NB4 (cell line): ENCODE measurements at regions not wholly inside any gene's neighbourhood (a gene's known extent, or its start where the extent isn't known, plus 50 kb on each side); places are given as distances from the start of the nearest gene placed in this dataset.

Experiments used
- POLR2A ChIP-seq: IDR thresholded peaks from 2 replicates; pipeline ENCODE4 v1.6.1; 2011; ENCODE audit warnings: mild to moderate bottlenecking; ENCODE audit not compliant: insufficient read length; ENCODE audit errors: extremely low read depth
- TF ChIP-seq, protein P1 (sequence below): IDR thresholded peaks from one replicate; pipeline ENCODE4 v1.5.1; 2012; ENCODE audit warnings: low read depth, low read length

- TF ChIP-seq, protein P1, sequence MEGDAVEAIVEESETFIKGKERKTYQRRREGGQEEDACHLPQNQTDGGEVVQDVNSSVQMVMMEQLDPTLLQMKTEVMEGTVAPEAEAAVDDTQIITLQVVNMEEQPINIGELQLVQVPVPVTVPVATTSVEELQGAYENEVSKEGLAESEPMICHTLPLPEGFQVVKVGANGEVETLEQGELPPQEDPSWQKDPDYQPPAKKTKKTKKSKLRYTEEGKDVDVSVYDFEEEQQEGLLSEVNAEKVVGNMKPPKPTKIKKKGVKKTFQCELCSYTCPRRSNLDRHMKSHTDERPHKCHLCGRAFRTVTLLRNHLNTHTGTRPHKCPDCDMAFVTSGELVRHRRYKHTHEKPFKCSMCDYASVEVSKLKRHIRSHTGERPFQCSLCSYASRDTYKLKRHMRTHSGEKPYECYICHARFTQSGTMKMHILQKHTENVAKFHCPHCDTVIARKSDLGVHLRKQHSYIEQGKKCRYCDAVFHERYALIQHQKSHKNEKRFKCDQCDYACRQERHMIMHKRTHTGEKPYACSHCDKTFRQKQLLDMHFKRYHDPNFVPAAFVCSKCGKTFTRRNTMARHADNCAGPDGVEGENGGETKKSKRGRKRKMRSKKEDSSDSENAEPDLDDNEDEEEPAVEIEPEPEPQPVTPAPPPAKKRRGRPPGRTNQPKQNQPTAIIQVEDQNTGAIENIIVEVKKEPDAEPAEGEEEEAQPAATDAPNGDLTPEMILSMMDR, result no peak
- TF ChIP-seq POLR2A, result no peak
Measured at GRCh38 chr6:96433950-96434349, 87.7 kb upstream of the UFL1 start.
